NB4 (cell line): ENCODE measurements at regions not wholly inside any gene's neighbourhood (a gene's known extent, or its start where the extent isn't known, plus 50 kb on each side); places are given as distances from the start of the nearest gene placed in this dataset.

Experiments used
- DNase-seq: peaks from one replicate; pipeline ENCODE4 v3.0.0; 2010; ENCODE audit warnings: low read depth
- H3K4me3 ChIP-seq: one replicate; pipeline ENCODE4 v1.5.1; 2011; ENCODE audit warnings: mild to moderate bottlenecking, low read depth, low read length, moderate library complexity
- MYC ChIP-seq: IDR thresholded peaks from 2 replicates; pipeline ENCODE4 v1.6.1; 2011; ENCODE audit warnings: low read depth, low read length
- POLR2A ChIP-seq: IDR thresholded peaks from 2 replicates; pipeline ENCODE4 v1.6.1; 2011; ENCODE audit warnings: mild to moderate bottlenecking; ENCODE audit not compliant: insufficient read length; ENCODE audit errors: extremely low read depth
- TF ChIP-seq, protein P1 (sequence below): IDR thresholded peaks from one replicate; pipeline ENCODE4 v1.5.1; 2012; ENCODE audit warnings: low read depth, low read length
- TF ChIP-seq, protein P2 (sequence below): IDR thresholded peaks from 2 replicates; pipeline ENCODE4 v1.6.1; 2011; ENCODE audit warnings: low read depth, low read length

- DNase-seq, result no peak
- no peak for TF ChIP-seq MYC
- TF ChIP-seq, protein P1, sequence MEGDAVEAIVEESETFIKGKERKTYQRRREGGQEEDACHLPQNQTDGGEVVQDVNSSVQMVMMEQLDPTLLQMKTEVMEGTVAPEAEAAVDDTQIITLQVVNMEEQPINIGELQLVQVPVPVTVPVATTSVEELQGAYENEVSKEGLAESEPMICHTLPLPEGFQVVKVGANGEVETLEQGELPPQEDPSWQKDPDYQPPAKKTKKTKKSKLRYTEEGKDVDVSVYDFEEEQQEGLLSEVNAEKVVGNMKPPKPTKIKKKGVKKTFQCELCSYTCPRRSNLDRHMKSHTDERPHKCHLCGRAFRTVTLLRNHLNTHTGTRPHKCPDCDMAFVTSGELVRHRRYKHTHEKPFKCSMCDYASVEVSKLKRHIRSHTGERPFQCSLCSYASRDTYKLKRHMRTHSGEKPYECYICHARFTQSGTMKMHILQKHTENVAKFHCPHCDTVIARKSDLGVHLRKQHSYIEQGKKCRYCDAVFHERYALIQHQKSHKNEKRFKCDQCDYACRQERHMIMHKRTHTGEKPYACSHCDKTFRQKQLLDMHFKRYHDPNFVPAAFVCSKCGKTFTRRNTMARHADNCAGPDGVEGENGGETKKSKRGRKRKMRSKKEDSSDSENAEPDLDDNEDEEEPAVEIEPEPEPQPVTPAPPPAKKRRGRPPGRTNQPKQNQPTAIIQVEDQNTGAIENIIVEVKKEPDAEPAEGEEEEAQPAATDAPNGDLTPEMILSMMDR, result no peak
- TF ChIP-seq, protein P2, sequence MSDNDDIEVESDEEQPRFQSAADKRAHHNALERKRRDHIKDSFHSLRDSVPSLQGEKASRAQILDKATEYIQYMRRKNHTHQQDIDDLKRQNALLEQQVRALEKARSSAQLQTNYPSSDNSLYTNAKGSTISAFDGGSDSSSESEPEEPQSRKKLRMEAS, result no peak
- TF ChIP-seq POLR2A, result no peak
Measured at GRCh38 chr11:81129618-81130017, 1604.0 kb downstream of the FAM181B start.

DNA sequence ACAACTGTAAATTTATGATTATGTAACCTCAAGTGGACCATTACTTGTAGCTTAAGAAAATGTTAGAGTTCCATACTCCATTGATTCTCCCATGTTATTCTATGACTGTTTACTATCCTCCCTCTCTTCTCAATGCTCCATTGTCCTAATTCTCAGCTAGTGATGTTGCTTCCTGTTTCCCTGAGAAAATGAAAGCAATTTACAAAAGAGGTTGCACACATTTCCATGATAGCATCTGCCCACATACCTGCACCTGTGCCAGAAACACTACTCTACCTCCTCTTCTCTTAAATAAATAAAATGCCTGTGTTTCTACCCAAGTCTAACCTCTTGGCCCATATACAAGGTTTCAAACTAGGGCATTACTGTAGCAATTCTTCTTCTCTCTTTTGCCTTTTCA lies 1620.9 kb downstream of the FAM181B start:
- TF ChIP-seq MYC (no peak), POLR2A (no peak)
- TF ChIP-seq, protein P2, result no peak
- TF ChIP-seq, protein P1, result no peak
- no peak overlapping the region for H3K4me3 ChIP-seq
- no peak for DNase-seq

More at GRCh38 chr11:81129618-81130017, 1604.0 kb downstream of the FAM181B start:
- H3K4me3 ChIP-seq, result no peak overlapping the region

DNA sequence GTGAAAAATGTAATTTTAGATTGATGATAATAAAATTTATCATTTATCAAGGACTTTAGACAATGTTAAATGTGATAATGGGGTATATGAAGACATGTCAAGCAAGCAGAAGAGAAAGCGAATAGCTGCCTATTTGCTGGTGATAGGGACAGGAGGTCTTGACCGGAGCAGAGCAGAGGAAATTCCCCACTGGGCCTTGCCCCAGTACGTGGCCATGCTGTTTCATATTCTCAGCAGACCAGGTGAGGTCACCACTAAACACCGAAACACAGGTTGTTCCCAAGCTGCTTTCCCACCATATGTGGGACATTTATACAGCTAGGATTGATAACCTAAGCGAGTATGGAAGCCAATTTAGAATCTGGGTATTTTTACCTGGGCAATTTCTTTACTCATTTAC lies 1629.6 kb downstream of the FAM181B start:
- DNase-seq, result no peak
- TF ChIP-seq, protein P2, result no peak
- no peak for TF ChIP-seq POLR2A
- no peak for TF ChIP-seq MYC
- TF ChIP-seq, protein P1, result no peak

DNA sequence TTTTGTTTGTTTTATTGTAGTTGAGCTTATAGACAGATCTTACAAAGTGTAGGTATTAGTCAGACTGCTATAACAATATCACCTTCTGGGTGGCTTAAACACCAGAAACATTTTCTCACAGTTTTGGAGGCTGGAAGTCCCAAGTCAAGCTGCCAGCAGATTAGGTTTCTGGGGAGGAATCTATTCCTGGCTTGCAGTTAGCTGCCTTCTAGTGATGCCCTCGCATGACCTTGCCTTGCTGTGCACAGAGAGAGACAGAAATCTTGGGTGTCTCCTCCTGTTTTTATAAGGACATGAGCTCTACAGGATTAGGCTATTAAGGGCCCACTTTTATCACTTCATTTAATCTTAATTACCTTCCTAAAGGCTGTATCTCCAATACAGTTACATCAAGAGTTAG lies 1635.2 kb downstream of the FAM181B start:
- DNase-seq, result no peak
- TF ChIP-seq, protein P2, result no peak
- no peak for TF ChIP-seq MYC
- TF ChIP-seq, protein P1, result no peak
- no peak for TF ChIP-seq POLR2A
- no peak overlapping the region for H3K4me3 ChIP-seq

More for the DNA sequence above, 1629.6 kb downstream of the FAM181B start:
- no peak overlapping the region for H3K4me3 ChIP-seq

DNA sequence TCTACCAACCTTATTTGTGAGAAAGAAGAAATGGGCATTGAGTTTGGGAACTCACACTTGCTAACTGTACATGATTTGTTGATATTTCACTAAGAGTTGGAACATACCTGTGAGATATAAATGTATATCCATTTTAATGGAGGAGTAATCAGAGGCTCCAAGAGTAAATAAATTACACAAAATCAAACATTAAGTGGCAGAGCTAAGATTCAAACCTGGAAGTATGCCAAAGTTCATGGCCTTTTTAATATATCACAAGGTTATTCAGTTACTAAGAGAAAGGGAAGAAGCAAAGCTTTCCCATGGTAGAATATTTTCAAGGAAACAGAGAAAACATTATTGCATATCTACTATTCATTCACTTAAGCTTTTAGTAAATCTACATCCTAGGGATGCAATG lies 1641.1 kb downstream of the FAM181B start:
- no peak for DNase-seq
- no peak overlapping the region for H3K4me3 ChIP-seq
- TF ChIP-seq, protein P1, result no peak
- TF ChIP-seq, protein P2, result no peak
- TF ChIP-seq POLR2A (no peak), MYC (no peak)

DNA sequence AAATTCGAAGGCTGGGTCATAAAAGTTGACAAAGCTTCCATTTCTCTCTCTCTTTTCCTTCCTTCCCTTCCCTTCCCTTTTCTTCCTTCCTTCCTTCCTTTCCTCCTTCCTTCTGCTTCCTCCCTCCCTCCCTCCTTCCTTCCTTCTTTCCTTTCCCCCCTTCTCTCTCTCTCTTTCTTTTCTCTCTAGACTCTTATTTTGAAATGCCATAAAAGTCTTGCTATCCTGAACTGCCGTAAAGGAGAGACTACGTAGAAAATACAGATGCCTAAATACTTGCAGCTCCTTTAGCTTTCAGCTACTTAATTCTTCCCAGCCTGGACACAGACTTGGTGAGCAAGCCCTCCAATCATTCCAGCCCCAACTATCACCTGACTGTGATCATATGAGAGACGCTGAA lies 1644.4 kb downstream of the FAM181B start:
- no peak for DNase-seq
- TF ChIP-seq MYC (no peak), POLR2A (no peak)
- TF ChIP-seq, protein P2, result no peak
- TF ChIP-seq, protein P1, result no peak
- H3K4me3 ChIP-seq, result no peak overlapping the region
